ENCODE measurements at regions not wholly inside any gene's neighbourhood (a gene's known extent, or its start where the extent isn't known, plus 50 kb on each side); places are given as distances from the start of the nearest gene placed in this dataset.

DNA sequence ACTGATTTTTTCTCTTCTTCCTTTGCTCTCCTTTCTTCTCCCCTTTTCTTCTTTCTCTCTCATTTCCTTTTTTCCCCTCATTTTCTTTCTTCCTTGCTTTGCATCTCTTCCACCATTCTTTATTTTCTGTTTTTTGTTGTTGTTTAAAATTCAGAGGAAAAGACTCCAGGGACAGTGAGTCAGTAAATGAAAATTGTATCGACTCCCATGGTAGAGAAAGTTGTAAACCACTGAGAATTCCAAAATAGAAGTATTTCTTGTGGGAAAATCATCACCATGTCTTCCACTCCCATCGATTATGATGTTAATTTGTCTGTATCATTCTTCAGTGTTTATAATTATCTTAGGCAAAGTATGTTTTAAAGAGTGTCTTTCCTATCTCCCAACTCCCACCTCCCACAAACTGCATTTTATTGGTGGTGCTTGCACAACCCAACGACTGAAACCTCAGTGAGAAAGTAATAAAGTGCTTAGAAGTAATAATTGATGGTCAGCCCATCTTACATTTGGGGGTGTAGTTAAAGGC lies 134.3 kb downstream of the IRS1 start:
- FAIRE-seq (no peak), DNase-seq (ENCODE audit: low spot score) (no peak), ATAC-seq (no peak)
- intact Hi-C loops (cut with micrococcal nuclease; ENCODE audit: unreplicated experiment) (no loop called here), in situ Hi-C loops (cut with HindIII; ENCODE audit: extremely low pct_ligation_motif_present, low pct_unique_long_range_greater_than_20kb) (no loop called here)
- 36% methylated on average over 3 of the region's 3 CpGs for WGBS (ENCODE audit: low lambda C conversion rate)
- no peaks in the 10 kb centered on the region for H4K20me1 ChIP-seq (ENCODE audit: insufficient read depth, low read length)
- no peak overlapping the region for H2AFZ ChIP-seq (ENCODE audit: low read length)
- H3K9ac ChIP-seq (ENCODE audit: insufficient read depth, low read depth, low read length) = no peak overlapping the region
- ChIA-PET CTCF (ENCODE audit: low intra/inter-chr PET ratio, low total read pairs) (no interaction called here), POLR2A (no interaction called here)
- TF ChIP-seq ZNF329 (CRISPR knock-in tag; IDR thresholded peaks at IDR 0.05; ENCODE audit: low read depth) (no peak), SOX6 (IDR thresholded peaks at IDR 0.05) (0 out of 2 replicates have a peak, but pooled peaks have one; percentile 41), SOX6 (CRISPR knock-in tag; IDR thresholded peaks at IDR 0.05) (no peak)
- TF ChIP-seq, protein P1, sequence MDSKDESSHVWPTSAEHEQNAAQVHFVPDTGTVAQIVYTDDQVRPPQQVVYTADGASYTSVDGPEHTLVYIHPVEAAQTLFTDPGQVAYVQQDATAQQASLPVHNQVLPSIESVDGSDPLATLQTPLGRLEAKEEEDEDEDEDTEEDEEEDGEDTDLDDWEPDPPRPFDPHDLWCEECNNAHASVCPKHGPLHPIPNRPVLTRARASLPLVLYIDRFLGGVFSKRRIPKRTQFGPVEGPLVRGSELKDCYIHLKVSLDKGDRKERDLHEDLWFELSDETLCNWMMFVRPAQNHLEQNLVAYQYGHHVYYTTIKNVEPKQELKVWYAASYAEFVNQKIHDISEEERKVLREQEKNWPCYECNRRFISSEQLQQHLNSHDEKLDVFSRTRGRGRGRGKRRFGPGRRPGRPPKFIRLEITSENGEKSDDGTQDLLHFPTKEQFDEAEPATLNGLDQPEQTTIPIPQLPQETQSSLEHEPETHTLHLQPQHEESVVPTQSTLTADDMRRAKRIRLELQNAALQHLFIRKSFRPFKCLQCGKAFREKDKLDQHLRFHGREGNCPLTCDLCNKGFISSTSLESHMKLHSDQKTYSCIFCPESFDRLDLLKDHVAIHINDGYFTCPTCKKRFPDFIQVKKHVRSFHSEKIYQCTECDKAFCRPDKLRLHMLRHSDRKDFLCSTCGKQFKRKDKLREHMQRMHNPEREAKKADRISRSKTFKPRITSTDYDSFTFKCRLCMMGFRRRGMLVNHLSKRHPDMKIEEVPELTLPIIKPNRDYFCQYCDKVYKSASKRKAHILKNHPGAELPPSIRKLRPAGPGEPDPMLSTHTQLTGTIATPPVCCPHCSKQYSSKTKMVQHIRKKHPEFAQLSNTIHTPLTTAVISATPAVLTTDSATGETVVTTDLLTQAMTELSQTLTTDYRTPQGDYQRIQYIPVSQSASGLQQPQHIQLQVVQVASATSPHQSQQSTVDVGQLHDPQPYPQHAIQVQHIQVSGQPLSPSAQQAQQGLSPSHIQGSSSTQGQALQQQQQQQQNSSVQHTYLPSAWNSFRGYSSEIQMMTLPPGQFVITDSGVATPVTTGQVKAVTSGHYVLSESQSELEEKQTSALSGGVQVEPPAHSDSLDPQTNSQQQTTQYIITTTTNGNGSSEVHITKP (CRISPR knock-in tag; IDR thresholded peaks at IDR 0.05; ENCODE audit: low read depth) = no peak
- peaks cover 29% of the 10 kb centered on the region for H3K4me1 ChIP-seq (ENCODE audit: insufficient read depth, low read length)
- H3K79me2 ChIP-seq (ENCODE audit: insufficient read depth, low read length) = no peaks in the 10 kb centered on the region
- H3K4me3 ChIP-seq (replicated peaks in 1 of 3; ENCODE audit: insufficient read depth in 1 of 3, low read depth in 2 of 3, low read length in 3 of 3) = no peak overlapping the region
- no peaks in the 10 kb centered on the region for H3K36me3 ChIP-seq (replicated peaks in 1 of 2; ENCODE audit: control insufficient read depth in 1 of 2, insufficient read depth in 2 of 2, low read length in 2 of 2)
- no peak overlapping the region for H3K4me2 ChIP-seq (ENCODE audit: low read depth, low read length)
- H3K9me3 ChIP-seq (ENCODE audit: low read length) = no peaks in the 10 kb centered on the region
- H3K27ac ChIP-seq (ENCODE audit: extremely low read length, insufficient read depth, low read length) = no peak overlapping the region
- BruUV-seq (replicated peaks) = no TSS peak
- no peaks in the 10 kb centered on the region for H3K27me3 ChIP-seq (ENCODE audit: control insufficient read depth in 1 of 2, insufficient read depth in 2 of 2, low read length in 2 of 2)

DNA sequence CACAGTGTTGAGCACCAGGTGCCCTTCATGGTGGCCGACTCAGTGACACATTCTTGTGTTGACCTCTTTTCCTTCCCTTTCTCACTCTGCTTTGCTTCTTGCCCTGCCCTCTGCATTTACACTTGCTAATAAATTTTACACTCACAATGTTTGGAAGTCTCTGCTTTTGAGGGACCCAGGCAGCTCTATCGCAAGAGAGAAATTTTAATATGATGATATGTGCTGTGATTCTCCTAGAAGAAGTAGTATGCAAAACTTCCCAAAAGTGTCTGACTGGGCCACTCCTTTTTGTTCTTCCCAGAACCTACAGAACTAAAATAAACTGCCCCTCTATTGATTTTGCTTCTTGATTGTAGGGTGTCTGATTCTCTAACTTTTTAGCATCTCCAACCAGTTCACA lies 135.0 kb downstream of the IRS1 start:
- no peaks in the 10 kb centered on the region for H3K27me3 ChIP-seq (ENCODE audit: control insufficient read depth in 1 of 2, insufficient read depth in 2 of 2, low read length in 2 of 2)
- intact Hi-C loops (cut with micrococcal nuclease; ENCODE audit: unreplicated experiment) (no loop called here), in situ Hi-C loops (cut with HindIII; ENCODE audit: extremely low pct_ligation_motif_present, low pct_unique_long_range_greater_than_20kb) (no loop called here)
- POLR2A ChIA-PET = no interaction called here
- DNase-seq (ENCODE audit: low spot score) (no peak), FAIRE-seq (no peak), ATAC-seq (no peak)
- H2AFZ ChIP-seq (ENCODE audit: low read length) = no peak overlapping the region
- H3K4me3 ChIP-seq (replicated peaks in 1 of 3; ENCODE audit: insufficient read depth in 1 of 3, low read depth in 2 of 3, low read length in 3 of 3) = no peak overlapping the region
- 87% methylated on average over 2 of the region's 2 CpGs for WGBS (ENCODE audit: low lambda C conversion rate)
- no peak overlapping the region for H3K27ac ChIP-seq (ENCODE audit: extremely low read length, insufficient read depth, low read length)
- H3K9me3 ChIP-seq (ENCODE audit: low read length) = no peaks in the 10 kb centered on the region
- H4K20me1 ChIP-seq (ENCODE audit: insufficient read depth, low read length) = no peaks in the 10 kb centered on the region
- H3K36me3 ChIP-seq (replicated peaks in 1 of 2; ENCODE audit: control insufficient read depth in 1 of 2, insufficient read depth in 2 of 2, low read length in 2 of 2) = no peaks in the 10 kb centered on the region
- no peaks in the 10 kb centered on the region for H3K79me2 ChIP-seq (ENCODE audit: insufficient read depth, low read length)
- no peak overlapping the region for H3K9ac ChIP-seq (ENCODE audit: insufficient read depth, low read depth, low read length)
- CTCF ChIA-PET (ENCODE audit: low intra/inter-chr PET ratio, low total read pairs) = no interaction called here
- H3K4me1 ChIP-seq (ENCODE audit: insufficient read depth, low read length) = peaks cover 29% of the 10 kb centered on the region
- no peak overlapping the region for H3K4me2 ChIP-seq (ENCODE audit: low read depth, low read length)
- BruUV-seq (replicated peaks) = no TSS peak
- TF ChIP-seq ZNF7 (CRISPR knock-in tag; IDR thresholded peaks at IDR 0.05) = no peak
- no peak for TF ChIP-seq SOX6 (IDR thresholded peaks at IDR 0.05)
- TF ChIP-seq SOX6 (CRISPR knock-in tag; IDR thresholded peaks at IDR 0.05) = no peak
- TF ChIP-seq, protein P2, sequence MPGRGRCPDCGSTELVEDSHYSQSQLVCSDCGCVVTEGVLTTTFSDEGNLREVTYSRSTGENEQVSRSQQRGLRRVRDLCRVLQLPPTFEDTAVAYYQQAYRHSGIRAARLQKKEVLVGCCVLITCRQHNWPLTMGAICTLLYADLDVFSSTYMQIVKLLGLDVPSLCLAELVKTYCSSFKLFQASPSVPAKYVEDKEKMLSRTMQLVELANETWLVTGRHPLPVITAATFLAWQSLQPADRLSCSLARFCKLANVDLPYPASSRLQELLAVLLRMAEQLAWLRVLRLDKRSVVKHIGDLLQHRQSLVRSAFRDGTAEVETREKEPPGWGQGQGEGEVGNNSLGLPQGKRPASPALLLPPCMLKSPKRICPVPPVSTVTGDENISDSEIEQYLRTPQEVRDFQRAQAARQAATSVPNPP (CRISPR knock-in tag; IDR thresholded peaks at IDR 0.05) = no peak
- TF ChIP-seq, protein P3, sequence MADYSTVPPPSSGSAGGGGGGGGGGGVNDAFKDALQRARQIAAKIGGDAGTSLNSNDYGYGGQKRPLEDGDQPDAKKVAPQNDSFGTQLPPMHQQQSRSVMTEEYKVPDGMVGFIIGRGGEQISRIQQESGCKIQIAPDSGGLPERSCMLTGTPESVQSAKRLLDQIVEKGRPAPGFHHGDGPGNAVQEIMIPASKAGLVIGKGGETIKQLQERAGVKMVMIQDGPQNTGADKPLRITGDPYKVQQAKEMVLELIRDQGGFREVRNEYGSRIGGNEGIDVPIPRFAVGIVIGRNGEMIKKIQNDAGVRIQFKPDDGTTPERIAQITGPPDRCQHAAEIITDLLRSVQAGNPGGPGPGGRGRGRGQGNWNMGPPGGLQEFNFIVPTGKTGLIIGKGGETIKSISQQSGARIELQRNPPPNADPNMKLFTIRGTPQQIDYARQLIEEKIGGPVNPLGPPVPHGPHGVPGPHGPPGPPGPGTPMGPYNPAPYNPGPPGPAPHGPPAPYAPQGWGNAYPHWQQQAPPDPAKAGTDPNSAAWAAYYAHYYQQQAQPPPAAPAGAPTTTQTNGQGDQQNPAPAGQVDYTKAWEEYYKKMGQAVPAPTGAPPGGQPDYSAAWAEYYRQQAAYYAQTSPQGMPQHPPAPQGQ (CRISPR knock-in tag; IDR thresholded peaks at IDR 0.05; ENCODE audit: borderline replicate concordance) = no peak
- TF ChIP-seq ZNF746 (CRISPR knock-in tag; IDR thresholded peaks at IDR 0.05) = no peak
- TF ChIP-seq, protein P4, sequence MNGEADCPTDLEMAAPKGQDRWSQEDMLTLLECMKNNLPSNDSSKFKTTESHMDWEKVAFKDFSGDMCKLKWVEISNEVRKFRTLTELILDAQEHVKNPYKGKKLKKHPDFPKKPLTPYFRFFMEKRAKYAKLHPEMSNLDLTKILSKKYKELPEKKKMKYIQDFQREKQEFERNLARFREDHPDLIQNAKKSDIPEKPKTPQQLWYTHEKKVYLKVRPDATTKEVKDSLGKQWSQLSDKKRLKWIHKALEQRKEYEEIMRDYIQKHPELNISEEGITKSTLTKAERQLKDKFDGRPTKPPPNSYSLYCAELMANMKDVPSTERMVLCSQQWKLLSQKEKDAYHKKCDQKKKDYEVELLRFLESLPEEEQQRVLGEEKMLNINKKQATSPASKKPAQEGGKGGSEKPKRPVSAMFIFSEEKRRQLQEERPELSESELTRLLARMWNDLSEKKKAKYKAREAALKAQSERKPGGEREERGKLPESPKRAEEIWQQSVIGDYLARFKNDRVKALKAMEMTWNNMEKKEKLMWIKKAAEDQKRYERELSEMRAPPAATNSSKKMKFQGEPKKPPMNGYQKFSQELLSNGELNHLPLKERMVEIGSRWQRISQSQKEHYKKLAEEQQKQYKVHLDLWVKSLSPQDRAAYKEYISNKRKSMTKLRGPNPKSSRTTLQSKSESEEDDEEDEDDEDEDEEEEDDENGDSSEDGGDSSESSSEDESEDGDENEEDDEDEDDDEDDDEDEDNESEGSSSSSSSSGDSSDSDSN (CRISPR knock-in tag; IDR thresholded peaks at IDR 0.05) = no peak
